HG03457 (cell line): ENCODE measurements at regions not wholly inside any gene's neighbourhood (a gene's known extent, or its start where the extent isn't known, plus 50 kb on each side); places are given as distances from the start of the nearest gene placed in this dataset.

Experiments
- ATAC-seq: cut with Tn5 transposase; IDR thresholded peaks from one replicate; pipeline ENCODE4 v1.9.1; 2021; ENCODE audit warnings: moderate number of reproducible peaks; ENCODE audit not compliant: unreplicated experiment

GRCh38 chr18:24974431-24974830 is 377.5 kb downstream of the ZNF521 start:
- no peak for ATAC-seq

GRCh38 chr18:24975496-24976372 is 376.2 kb downstream of the ZNF521 start:
- no peak for ATAC-seq

GRCh38 chr18:24976502-24976901 is 375.5 kb downstream of the ZNF521 start:
- ATAC-seq: no peak

- no peak for ATAC-seq
Observed at GRCh38 chr18:24979235-24979634, 372.7 kb downstream of the ZNF521 start.

- no peak for ATAC-seq
Observed at GRCh38 chr18:24982831-24983230, 369.1 kb downstream of the ZNF521 start.

GRCh38 chr18:24983566-24984139 is 368.3 kb downstream of the ZNF521 start:
- ATAC-seq: no peak

GRCh38 chr18:24985586-24985985 is 366.4 kb downstream of the ZNF521 start:
- no peak for ATAC-seq

- ATAC-seq: no peak
Observed at GRCh38 chr18:24986666-24987302, 365.2 kb downstream of the ZNF521 start.

GRCh38 chr18:24987303-24988252 is 364.4 kb downstream of the ZNF521 start:
- ATAC-seq: no peak

GRCh38 chr18:24988253-24988840 is 363.6 kb downstream of the ZNF521 start:
- no peak for ATAC-seq

- no peak for ATAC-seq
Observed at GRCh38 chr18:24989760-24990593, 362.0 kb downstream of the ZNF521 start.

- no peak for ATAC-seq
Observed at GRCh38 chr18:24990671-24991134, 361.3 kb downstream of the ZNF521 start.

GRCh38 chr18:24991141-24992060 is 360.6 kb downstream of the ZNF521 start:
- no peak for ATAC-seq

GRCh38 chr18:24992491-24992890 is 359.5 kb downstream of the ZNF521 start:
- ATAC-seq: no peak

GRCh38 chr18:24993628-24994027 is 358.3 kb downstream of the ZNF521 start:
- ATAC-seq: no peak

- no peak for ATAC-seq
Observed at GRCh38 chr18:24995056-24995455, 356.9 kb downstream of the ZNF521 start.

GRCh38 chr18:24995755-24996154 is 356.2 kb downstream of the ZNF521 start:
- no peak for ATAC-seq

GRCh38 chr18:24999650-25000267 is 352.2 kb downstream of the ZNF521 start:
- no peak for ATAC-seq
